COR-L47 (cell line): ENCODE measurements at regions not wholly inside any gene's neighbourhood (a gene's known extent, or its start where the extent isn't known, plus 50 kb on each side); places are given as distances from the start of the nearest gene placed in this dataset.
"Not testable (repeated sequence)": the region's sequence is repeated elsewhere in the genome, so short reads cannot be mapped to it uniquely, and the experiment has no call there.

ENCODE experiments used
- DNase-seq: peaks from one replicate; lab custom pipeline; 2025; lab: John Stamatoyannopoulos, UW

- DNase-seq = no peak
Observed at GRCh38 chr4:91838181-91838861, 465.4 kb upstream of the GRID2 start.

- DNase-seq = peak; percentile 35
Observed at GRCh38 chr4:91840359-91840758, 463.4 kb upstream of the GRID2 start.

- no peak for DNase-seq
Observed at GRCh38 chr4:91846233-91846632, 457.5 kb upstream of the GRID2 start.

- no peak for DNase-seq
Observed at GRCh38 chr4:91851456-91851855, 452.3 kb upstream of the GRID2 start.

- no peak for DNase-seq
Observed at GRCh38 chr4:91887926-91888325, 415.8 kb upstream of the GRID2 start.

- not testable (repeated sequence) for DNase-seq
Observed at GRCh38 chr4:91891217-91891616, 412.5 kb upstream of the GRID2 start.

GRCh38 chr4:91894006-91894405 lies 409.8 kb upstream of the GRID2 start:
- no peak for DNase-seq

- DNase-seq = no peak
Observed at GRCh38 chr4:91904556-91904955, 399.2 kb upstream of the GRID2 start.

GRCh38 chr4:91909963-91910362 lies 393.8 kb upstream of the GRID2 start:
- DNase-seq = no peak

- no peak for DNase-seq
Observed at GRCh38 chr4:91914176-91914804, 389.5 kb upstream of the GRID2 start.

GRCh38 chr4:91916219-91916618 lies 387.5 kb upstream of the GRID2 start:
- DNase-seq = no peak

GRCh38 chr4:91924625-91925024 lies 379.1 kb upstream of the GRID2 start:
- no peak for DNase-seq

GRCh38 chr4:91935217-91935616 lies 368.5 kb upstream of the GRID2 start:
- no peak for DNase-seq

- peak; percentile 79 for DNase-seq
Observed at GRCh38 chr4:91936311-91936710, 367.5 kb upstream of the GRID2 start.

- no peak for DNase-seq
Observed at GRCh38 chr4:91957963-91958362, 345.8 kb upstream of the GRID2 start.

- peak; percentile 89 for DNase-seq
Observed at GRCh38 chr4:91958596-91958995, 345.2 kb upstream of the GRID2 start.

- no peak for DNase-seq
Observed at GRCh38 chr4:91961504-91961903, 342.3 kb upstream of the GRID2 start.

GRCh38 chr4:91963486-91963885 lies 340.3 kb upstream of the GRID2 start:
- no peak for DNase-seq

GRCh38 chr4:91965166-91965565 lies 338.6 kb upstream of the GRID2 start:
- DNase-seq = no peak

GRCh38 chr4:91973479-91974153 lies 330.1 kb upstream of the GRID2 start:
- DNase-seq = no peak

GRCh38 chr4:91984466-91984865 lies 319.3 kb upstream of the GRID2 start:
- no peak for DNase-seq

- DNase-seq = no peak
Observed at GRCh38 chr4:91989914-91990313, 313.9 kb upstream of the GRID2 start.

- DNase-seq = no peak
Observed at GRCh38 chr4:91990726-91991125, 313.0 kb upstream of the GRID2 start.
